H7 (cell line): ENCODE measurements at regions not wholly inside any gene's neighbourhood (a gene's known extent, or its start where the extent isn't known, plus 50 kb on each side); places are given as distances from the start of the nearest gene placed in this dataset.
"Not testable (repeated sequence)": the region's sequence is repeated elsewhere in the genome, so short reads cannot be mapped to it uniquely, and the experiment has no call there.

ENCODE experiments used
- DNase-seq: peaks from one replicate; pipeline ENCODE4 v3.0.0; 2012
- H3K27me3 ChIP-seq: 2 replicates; pipeline ENCODE4 v1.6.0; 2011; ENCODE audit warnings: mild to moderate bottlenecking, low read length; ENCODE audit not compliant: control insufficient read depth, insufficient read depth
- H3K36me3 ChIP-seq: replicated peaks from 2 replicates; pipeline ENCODE4 v1.5.1; 2011; ENCODE audit warnings: low read length; ENCODE audit not compliant: control insufficient read depth, insufficient read depth
- H3K4me3 ChIP-seq: 2 replicates; pipeline ENCODE4 v1.5.1; 2011; ENCODE audit warnings: low read depth, mild to moderate bottlenecking, control low read depth, low read length, moderate library complexity; ENCODE audit not compliant: insufficient read depth

DNA sequence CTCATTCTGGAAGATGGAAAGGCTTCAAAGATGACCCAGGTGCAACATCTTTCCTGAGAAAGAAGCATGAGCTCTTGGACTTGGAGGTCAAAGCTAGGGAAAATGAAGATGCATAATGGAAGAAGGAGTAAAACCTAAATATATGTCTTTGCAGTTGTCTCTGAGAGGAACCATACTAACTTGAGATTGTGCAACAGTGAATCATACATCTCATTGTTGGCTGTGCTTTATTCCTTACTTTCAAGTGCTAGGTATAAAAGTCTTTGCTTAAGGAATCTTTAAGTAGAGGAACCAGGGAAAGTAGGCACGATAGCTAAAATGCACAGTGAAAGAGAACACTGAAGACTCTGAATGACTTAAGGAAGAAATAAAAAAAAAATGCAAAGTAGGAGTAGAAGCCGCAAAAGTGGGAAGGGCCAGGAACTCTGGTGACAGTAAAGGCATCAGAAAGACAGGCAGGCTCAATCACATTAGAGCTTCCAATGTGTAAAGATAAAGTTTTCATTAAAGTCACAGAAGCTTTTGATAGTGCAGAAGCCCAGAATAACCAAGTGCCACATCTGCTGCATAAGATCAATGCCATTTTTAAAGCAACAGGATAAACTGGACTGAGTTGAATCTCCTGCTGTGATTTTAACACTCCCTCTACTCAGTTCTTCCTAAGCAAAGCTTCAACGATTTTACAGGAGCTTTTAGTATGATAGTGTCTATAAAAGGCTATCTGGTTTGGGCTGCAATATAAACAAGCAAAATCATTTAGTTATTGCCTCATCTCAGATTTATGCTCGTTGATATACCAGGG lies 432.3 kb upstream of the EDIL3 start:
- no peak for DNase-seq
- no peaks in the 10 kb centered on the region for H3K36me3 ChIP-seq
- H3K27me3 ChIP-seq: no peaks in the 10 kb centered on the region
- H3K4me3 ChIP-seq: no peak overlapping the region

GRCh38 chr5:84816160-84816559 lies 431.5 kb upstream of the EDIL3 start:
- DNase-seq: no peak
- Histone ChIP-seq H3K27me3 (no peaks in the 10 kb centered on the region), H3K4me3 (no peak overlapping the region)

GRCh38 chr5:84805473-84805872 lies 420.8 kb upstream of the EDIL3 start:
- Histone ChIP-seq H3K27me3 (no peaks in the 10 kb centered on the region), H3K4me3 (no peak overlapping the region), H3K36me3 (no peaks in the 10 kb centered on the region)
- DNase-seq: no peak

More at GRCh38 chr5:84816160-84816559, 431.5 kb upstream of the EDIL3 start:
- no peaks in the 10 kb centered on the region for H3K36me3 ChIP-seq

GRCh38 chr5:84796399-84796798 lies 411.7 kb upstream of the EDIL3 start:
- H3K4me3 ChIP-seq: no peak overlapping the region
- no peak for DNase-seq
- H3K36me3 ChIP-seq: no peaks in the 10 kb centered on the region
- no peaks in the 10 kb centered on the region for H3K27me3 ChIP-seq

DNA sequence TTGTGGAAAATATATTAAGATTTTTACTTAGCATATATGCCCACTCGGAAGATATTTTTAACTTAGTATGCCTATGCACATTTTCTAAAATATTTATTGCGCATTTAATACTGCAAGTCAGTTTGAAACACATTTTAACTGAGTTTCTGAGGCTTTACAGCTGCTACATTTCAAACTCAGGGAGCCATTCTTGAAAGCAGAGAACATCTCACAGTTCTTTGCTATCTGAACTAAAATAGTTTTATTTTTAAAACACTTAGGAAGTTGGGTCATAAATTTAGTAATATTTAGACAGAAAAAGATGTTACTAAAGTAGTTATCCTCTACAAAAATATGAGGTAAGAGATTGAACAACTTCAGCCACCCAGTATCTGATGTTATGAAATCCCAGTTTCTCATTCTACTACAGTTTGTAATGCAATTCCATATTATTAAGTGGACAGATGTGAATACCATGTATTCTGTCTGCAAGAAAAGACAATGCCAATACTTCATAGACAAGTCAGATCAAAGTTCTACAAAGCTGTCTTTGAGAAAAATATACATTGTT lies 409.9 kb upstream of the EDIL3 start:
- H3K4me3 ChIP-seq: no peak overlapping the region
- H3K27me3 ChIP-seq: no peaks in the 10 kb centered on the region
- no peaks in the 10 kb centered on the region for H3K36me3 ChIP-seq
- no peak for DNase-seq

GRCh38 chr5:84791730-84792129 lies 407.1 kb upstream of the EDIL3 start:
- DNase-seq: no peak
- Histone ChIP-seq H3K36me3 (no peaks in the 10 kb centered on the region), H3K4me3 (no peak overlapping the region), H3K27me3 (no peaks in the 10 kb centered on the region)

DNA sequence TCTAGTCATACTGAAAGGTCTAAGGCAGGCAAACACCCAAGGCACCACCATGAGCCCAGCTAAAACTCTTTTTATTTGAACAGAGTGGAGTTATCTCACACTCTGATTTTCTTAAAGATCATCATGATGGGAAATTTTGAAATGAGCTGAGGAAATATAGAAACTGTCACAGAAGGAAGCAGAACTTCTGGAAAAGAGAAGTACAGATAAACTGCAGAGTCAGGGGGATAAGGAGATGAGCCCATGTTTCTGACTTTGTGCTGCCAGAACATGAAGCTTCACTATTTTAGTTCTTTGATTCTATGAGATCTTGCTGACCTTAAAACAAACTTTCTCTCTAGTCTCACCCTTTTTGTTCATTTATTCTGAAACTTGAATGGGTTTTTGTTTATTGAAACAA lies 406.5 kb upstream of the EDIL3 start:
- Histone ChIP-seq H3K36me3 (no peaks in the 10 kb centered on the region), H3K4me3 (no peak overlapping the region), H3K27me3 (no peaks in the 10 kb centered on the region)
- DNase-seq: no peak

- Histone ChIP-seq H3K27me3 (no peaks in the 10 kb centered on the region), H3K4me3 (no peak overlapping the region), H3K36me3 (no peaks in the 10 kb centered on the region)
- no peak for DNase-seq
Measured at GRCh38 chr5:84790406-84790805, 405.7 kb upstream of the EDIL3 start.

DNA sequence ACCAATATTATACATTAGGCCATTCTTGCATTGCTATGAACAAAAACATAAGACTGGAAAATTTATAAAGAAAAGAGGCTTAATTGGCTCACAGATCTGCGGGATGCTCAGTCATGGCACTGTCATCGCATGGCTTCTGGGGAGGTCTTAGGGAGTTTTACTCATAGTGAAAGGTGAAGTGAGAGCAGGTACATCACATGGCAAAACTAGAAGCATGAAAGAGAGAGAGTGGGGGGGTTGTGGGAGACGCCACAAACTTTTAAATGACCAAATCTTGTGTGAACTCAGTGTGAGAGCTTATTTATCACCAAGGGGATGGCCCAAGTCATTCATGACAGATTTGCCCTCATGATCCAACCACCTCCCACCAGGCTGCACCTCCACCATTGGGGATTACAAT lies 398.3 kb upstream of the EDIL3 start:
- H3K27me3 ChIP-seq: no peaks in the 10 kb centered on the region
- DNase-seq: no peak
- no peaks in the 10 kb centered on the region for H3K36me3 ChIP-seq
- no peak overlapping the region for H3K4me3 ChIP-seq

DNA sequence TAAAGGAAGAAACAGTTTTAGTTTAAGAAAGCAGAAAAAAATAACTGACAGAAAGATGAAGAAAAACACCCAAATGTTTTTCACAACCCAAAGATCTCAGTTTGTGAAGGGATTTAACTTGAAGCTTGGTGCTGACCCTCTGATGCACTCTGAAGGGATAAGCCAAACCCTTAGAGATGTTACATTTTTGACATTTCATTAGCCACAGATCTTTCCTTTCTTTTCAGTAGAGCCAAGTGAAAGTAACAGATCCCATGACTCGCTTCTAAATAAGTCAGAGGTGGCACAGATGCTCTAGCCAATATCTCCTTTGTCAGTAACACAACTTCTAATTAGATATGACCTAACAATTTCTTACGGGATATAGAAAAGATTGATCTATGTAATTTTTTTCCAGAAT lies 394.5 kb upstream of the EDIL3 start:
- Histone ChIP-seq H3K27me3 (no peaks in the 10 kb centered on the region), H3K36me3 (no peaks in the 10 kb centered on the region), H3K4me3 (no peak overlapping the region)
- no peak for DNase-seq

DNA sequence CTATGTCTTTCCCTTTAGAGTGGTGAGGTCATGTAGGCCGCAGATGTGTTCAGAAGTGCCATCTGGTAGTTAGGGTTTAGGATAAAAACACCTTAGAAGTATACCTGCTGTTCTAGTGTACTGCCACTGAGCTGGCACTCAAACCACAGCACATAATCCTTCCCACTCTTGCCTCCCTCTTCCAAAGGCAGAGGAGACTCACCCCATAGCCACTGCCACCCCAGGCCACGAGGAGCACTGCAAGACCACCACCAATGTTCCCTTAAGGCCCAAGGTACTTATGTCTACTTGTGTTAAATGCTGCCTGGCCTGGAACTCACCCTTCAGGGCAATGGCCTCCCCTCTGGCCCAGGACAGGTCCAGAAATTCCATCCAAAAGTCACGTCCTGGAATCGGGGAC lies 379.5 kb upstream of the EDIL3 start:
- DNase-seq: no peak
- H3K4me3 ChIP-seq: no peak overlapping the region
- H3K27me3 ChIP-seq: no peaks in the 10 kb centered on the region

GRCh38 chr5:84758008-84758407 lies 373.3 kb upstream of the EDIL3 start:
- DNase-seq: no peak
- no peaks in the 10 kb centered on the region for H3K27me3 ChIP-seq
- H3K36me3 ChIP-seq: no peaks in the 10 kb centered on the region
- H3K4me3 ChIP-seq: no peak overlapping the region

More for the DNA sequence above, 379.5 kb upstream of the EDIL3 start:
- no peaks in the 10 kb centered on the region for H3K36me3 ChIP-seq

DNA sequence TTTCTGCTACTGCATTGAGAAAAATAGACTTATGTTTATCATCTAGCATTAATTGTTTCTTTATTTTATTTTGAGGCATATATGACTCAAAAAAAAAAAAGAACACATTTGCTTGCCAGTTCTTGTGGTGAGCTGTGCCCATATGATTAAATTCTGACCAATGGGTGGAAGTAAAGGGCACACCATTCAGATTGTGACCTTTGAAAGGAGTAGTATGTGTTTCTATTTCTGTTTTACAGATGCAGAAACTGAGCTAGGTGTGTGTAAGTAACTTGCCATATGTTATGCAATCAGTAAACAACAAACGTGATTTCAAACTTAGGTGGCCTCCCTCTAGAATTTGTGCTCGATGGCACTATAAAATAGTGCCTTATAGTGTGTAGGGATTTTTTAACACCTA lies 368.1 kb upstream of the EDIL3 start:
- Histone ChIP-seq H3K4me3 (no peak overlapping the region), H3K27me3 (no peaks in the 10 kb centered on the region), H3K36me3 (no peaks in the 10 kb centered on the region)
- DNase-seq: no peak

GRCh38 chr5:84748313-84748712 lies 363.6 kb upstream of the EDIL3 start:
- no peak for DNase-seq
- no peaks in the 10 kb centered on the region for H3K27me3 ChIP-seq
- H3K4me3 ChIP-seq: no peak overlapping the region

GRCh38 chr5:84746280-84746679 lies 361.6 kb upstream of the EDIL3 start:
- not testable (repeated sequence) for H3K27me3 ChIP-seq, H3K36me3 ChIP-seq

More at GRCh38 chr5:84748313-84748712, 363.6 kb upstream of the EDIL3 start:
- H3K36me3 ChIP-seq: no peaks in the 10 kb centered on the region

More at GRCh38 chr5:84746280-84746679, 361.6 kb upstream of the EDIL3 start:
- not testable (repeated sequence) for DNase-seq, H3K4me3 ChIP-seq
